Ovary (tissue), 7 donors: ENCODE measurements at regions not wholly inside any gene's neighbourhood (a gene's known extent, or its start where the extent isn't known, plus 50 kb on each side); places are given as distances from the start of the nearest gene placed in this dataset.

Experiments used
- DNase-seq, 5 donors: peaks; one replicate each; pipeline ENCODE4 v3.0.0-alpha.2; 2019 to 2020
- H3K27ac ChIP-seq, 2 donors: fragments of 200-600 bp; one replicate each; pipeline versions ENCODE4 v1.5.1 to v1.8.0; 2019 to 2022
- H3K27me3 ChIP-seq: fragments of 200-600 bp; one replicate; pipeline ENCODE4 v1.8.0; 2022
- H3K36me3 ChIP-seq: fragments of 200-600 bp; sonication (generic); one replicate; pipeline ENCODE4 v1.5.1; 2019
- H3K4me1 ChIP-seq: one replicate; pipeline ENCODE4 v1.8.1; 2013; ENCODE audit warnings: mild to moderate bottlenecking, moderate library complexity; ENCODE audit not compliant: insufficient read depth
- H3K4me3 ChIP-seq: fragments of 200-600 bp; sonication (generic); one replicate; pipeline ENCODE4 v1.5.1; 2017
- H3K9me3 ChIP-seq, 2 donors: fragments of 200-600 bp in 1 of 2; sonication (generic) in 1 of 2; one replicate each; pipeline versions ENCODE4 v1.5.1 to v1.8.1; 2013 to 2019; ENCODE audit warnings: mild to moderate bottlenecking in 1 of 2, moderate library complexity in 1 of 2
- CTCF ChIP-seq, 3 donors: fragments of 450-650 bp in 2 of 3; fragments of 200-600 bp in 1 of 3; IDR thresholded peaks; one replicate each; pipeline versions ENCODE4 v1.5.1 to v1.8.0; 2016 to 2022; ENCODE audit warnings: antibody characterized with exemption in 3 of 3, mild to moderate bottlenecking in 1 of 3
- EP300 ChIP-seq: sonication (generic); formaldehyde crosslinking; IDR thresholded peaks from one replicate; pipeline ENCODE4 v1.6.1; 2017; ENCODE audit warnings: antibody characterized with exemption
- POLR2A ChIP-seq: fragments of 450-650 bp; IDR thresholded peaks from one replicate; pipeline ENCODE4 v1.6.1; 2017; ENCODE audit warnings: antibody characterized with exemption, mild to moderate bottlenecking, moderate library complexity
- WGBS, 3 donors: extraction: QIAGEN DNeasy Blood & Tissue Kit in 1 of 3; methylation state at CpG; one replicate each; pipeline versions ENCODE4 v1.1.5 to v1.1.7; 2013 to 2017; 5-methylcytosine and 5-hydroxymethylcytosine counted together
- intact Hi-C, 4 donors: fragments of 100-400 bp; cut with DNase I; formaldehyde crosslinking; loops; one replicate each; pipeline versions ENCODE4 v1.11.0 to v1.15.1; 2022 to 2023
- donor health status: DM: no; HTN: no; CAD: no; lungs with moderate emphysema.
- donor health status: DM: no; HTN: no; CAD: no.
- donor health status: Bipolar disorder and iron deficiency.
- donor health status: DM: no; HTN: no; CAD: no.
- donor health status: DM: yes; HTN: yes; CAD: no.

DNA sequence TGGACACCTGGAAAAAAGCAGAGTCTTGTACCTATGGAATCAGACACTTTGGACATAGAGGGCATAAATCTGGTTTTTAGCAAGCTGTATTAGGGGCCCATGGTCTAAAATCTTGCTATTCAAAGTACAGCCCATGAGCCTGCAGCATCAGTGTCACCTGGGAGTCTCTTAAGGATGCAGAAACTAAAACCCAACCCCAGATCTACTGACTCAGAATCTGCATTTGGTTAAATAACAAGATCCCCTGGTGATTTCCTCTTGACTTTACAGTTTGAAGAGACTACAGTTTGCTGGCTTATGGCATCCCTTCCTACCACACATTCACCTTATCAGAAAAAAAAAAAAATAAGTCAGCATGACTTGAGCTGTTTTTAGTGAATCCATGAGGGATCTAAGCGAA, 74.9 kb upstream of the NR2F2 start:
- Histone ChIP-seq H3K4me3 (no peak overlapping the region), H3K4me1 (no peaks in the 10 kb centered on the region)
- WGBS, 3 donors: 91 to 94% (median 92%) methylated on average over 1 of the region's 1 CpG

GRCh38 chr15:96261575-96262034, 68.9 kb upstream of the NR2F2 start:
- Histone ChIP-seq H3K9me3 (no peaks in the 10 kb centered on the region), H3K4me1 (peaks cover 9% of the 10 kb centered on the region), H3K36me3 (no peaks in the 10 kb centered on the region), H3K27me3 (no peaks in the 10 kb centered on the region), H3K4me3 (no peak overlapping the region), H3K27ac (peak overlapping the region in 1 of 2 donors; percentile 68)
- no peak for TF ChIP-seq CTCF (IDR thresholded peaks at IDR 0.05)
- TF ChIP-seq POLR2A: no peak
- no peak for TF ChIP-seq EP300
- intact Hi-C loops: no loop called here
- no peak for DNase-seq
- WGBS, 3 donors: 12 to 13% (median 12%) methylated on average over 4 of the region's 4 CpGs

More for the DNA sequence above, 74.9 kb upstream of the NR2F2 start:
- H3K36me3 ChIP-seq: no peaks in the 10 kb centered on the region
- no peaks in the 10 kb centered on the region for H3K9me3 ChIP-seq
- no peak for DNase-seq
- TF ChIP-seq POLR2A (no peak), CTCF (IDR thresholded peaks at IDR 0.05) (no peak), EP300 (no peak)
- no peak overlapping the region for H3K27ac ChIP-seq
- no peaks in the 10 kb centered on the region for H3K27me3 ChIP-seq
- intact Hi-C loops: no loop called here

DNA sequence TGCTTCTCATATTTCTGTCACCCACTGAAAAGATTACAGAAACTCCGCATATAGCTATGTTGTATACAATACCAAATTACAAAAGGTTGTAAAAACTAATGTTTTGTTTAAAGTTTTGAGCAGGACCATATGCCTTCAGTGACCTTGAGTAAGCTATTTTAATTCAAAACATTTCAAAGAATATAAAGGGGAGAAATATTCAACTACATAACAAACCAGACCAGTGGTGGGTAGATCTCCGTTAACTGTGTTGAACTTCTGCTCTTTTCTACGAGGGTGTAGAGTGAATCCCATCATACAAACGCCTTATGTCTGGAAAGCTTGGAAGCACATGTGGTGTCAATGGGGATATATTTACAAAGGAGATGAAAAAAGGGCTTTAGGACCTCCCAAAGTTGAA, 68.4 kb upstream of the NR2F2 start:
- no peak for DNase-seq
- Histone ChIP-seq H3K27me3 (no peaks in the 10 kb centered on the region), H3K9me3 (no peaks in the 10 kb centered on the region), H3K4me3 (no peak overlapping the region), H3K27ac (peak overlapping the region in 1 of 2 donors; percentile 68), H3K36me3 (no peaks in the 10 kb centered on the region), H3K4me1 (peaks cover 9% of the 10 kb centered on the region)
- 7 to 26% (median 9%) methylated on average over 4 of the region's 4 CpGs for WGBS, 3 donors
- TF ChIP-seq EP300 (no peak), CTCF (IDR thresholded peaks at IDR 0.05) (no peak), POLR2A (no peak)
- intact Hi-C loops: no loop called here

- intact Hi-C loops: no loop called here
- DNase-seq: no peak
- H3K9me3 ChIP-seq: no peaks in the 10 kb centered on the region
- 44 to 52% (median 45%) methylated on average over 10 of the region's 10 CpGs for WGBS, 3 donors
- peak overlapping the region; percentile 6 to 68 for H3K27ac ChIP-seq
- H3K4me3 ChIP-seq: no peak overlapping the region
- TF ChIP-seq CTCF (IDR thresholded peaks at IDR 0.05) (no peak), EP300 (no peak), POLR2A (no peak)
- no peaks in the 10 kb centered on the region for H3K36me3 ChIP-seq
- H3K4me1 ChIP-seq: peaks cover 9% of the 10 kb centered on the region
- no peaks in the 10 kb centered on the region for H3K27me3 ChIP-seq
Measured at GRCh38 chr15:96262549-96263489, 67.7 kb upstream of the NR2F2 start.
